Stimulated activated CD8-positive, alpha-beta memory T cell treated with anti-CD3 and anti-CD28 coated beads, Interleukin-2, amount 100 ng/mL, for 48 hours (primary cell): ENCODE measurements at regions not wholly inside any gene's neighbourhood (a gene's known extent, or its start where the extent isn't known, plus 50 kb on each side); places are given as distances from the start of the nearest gene placed in this dataset.

ENCODE experiments used
- DNase-seq, 2 donors: peaks; one replicate each; pipeline ENCODE4 v3.0.0-alpha.2; 2020; ENCODE audit warnings: low read depth in 2 of 2

DNA sequence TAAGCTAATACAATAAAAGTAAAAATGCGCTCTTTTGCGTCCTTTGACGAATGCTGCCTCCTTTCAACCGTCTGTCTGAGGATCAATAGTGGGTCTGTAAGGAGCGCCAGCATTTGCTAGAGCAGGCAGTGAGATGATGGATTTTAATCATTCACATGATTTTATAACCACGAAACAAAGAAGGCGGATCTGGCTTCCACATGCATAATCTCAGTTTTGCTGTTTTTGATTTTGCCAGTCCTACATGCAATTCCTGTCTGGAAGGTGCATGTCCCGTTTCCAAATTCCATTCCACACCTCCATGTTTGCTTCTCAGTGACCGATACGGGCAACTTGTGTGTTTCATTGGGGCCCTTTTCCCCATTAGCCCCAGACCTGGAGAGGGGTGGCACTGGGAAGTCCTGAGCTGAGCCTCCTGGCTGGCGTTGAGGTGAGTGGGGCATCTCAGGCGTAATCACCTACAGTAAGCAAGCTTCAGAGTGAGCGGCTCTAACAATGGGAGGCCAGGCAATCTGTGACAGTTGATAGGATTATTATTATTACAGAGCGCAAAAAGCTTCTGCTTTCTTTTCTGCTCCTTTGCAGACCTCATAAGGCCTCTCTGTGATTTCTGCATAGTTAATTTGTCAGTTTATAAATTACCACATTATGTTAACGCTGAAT lies 405.4 kb downstream of the ZSWIM6 start:
- no peak for DNase-seq

DNA sequence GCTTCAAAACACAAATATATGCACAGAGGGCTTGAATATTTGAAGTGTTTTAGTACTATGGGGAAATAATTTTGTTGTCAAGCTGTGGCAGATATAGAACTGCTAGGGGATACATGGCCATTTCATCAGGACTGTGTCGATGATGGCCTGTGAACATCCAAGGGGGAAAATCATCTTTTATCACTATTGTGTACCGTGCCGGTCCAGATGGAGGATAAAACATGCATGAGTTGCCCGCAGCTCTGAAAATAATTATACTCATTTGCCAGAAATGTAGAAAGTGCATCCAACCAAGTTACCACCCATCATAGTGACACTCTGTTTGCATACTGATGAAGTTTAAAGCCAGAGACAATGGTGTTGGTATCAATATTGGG lies 405.9 kb downstream of the ZSWIM6 start:
- DNase-seq = no peak

DNA sequence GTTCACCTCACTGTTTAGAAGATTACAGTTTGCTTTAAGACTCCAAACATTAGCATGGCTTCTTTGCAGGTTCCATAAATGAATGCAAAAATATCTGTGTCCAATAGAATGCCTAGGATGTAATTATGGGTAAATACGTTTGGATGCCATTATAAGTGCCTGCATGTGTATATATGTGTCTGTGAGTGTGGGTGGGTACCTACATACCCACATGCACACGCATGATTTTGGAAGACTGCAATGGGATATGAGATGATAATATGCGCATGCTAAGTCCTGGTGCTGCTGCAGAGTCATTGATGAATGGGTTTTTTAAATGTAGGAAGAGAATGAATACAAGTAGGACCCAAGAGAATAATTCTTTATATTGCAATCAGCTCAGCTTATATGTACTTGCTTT lies 406.4 kb downstream of the ZSWIM6 start:
- no peak for DNase-seq

DNA sequence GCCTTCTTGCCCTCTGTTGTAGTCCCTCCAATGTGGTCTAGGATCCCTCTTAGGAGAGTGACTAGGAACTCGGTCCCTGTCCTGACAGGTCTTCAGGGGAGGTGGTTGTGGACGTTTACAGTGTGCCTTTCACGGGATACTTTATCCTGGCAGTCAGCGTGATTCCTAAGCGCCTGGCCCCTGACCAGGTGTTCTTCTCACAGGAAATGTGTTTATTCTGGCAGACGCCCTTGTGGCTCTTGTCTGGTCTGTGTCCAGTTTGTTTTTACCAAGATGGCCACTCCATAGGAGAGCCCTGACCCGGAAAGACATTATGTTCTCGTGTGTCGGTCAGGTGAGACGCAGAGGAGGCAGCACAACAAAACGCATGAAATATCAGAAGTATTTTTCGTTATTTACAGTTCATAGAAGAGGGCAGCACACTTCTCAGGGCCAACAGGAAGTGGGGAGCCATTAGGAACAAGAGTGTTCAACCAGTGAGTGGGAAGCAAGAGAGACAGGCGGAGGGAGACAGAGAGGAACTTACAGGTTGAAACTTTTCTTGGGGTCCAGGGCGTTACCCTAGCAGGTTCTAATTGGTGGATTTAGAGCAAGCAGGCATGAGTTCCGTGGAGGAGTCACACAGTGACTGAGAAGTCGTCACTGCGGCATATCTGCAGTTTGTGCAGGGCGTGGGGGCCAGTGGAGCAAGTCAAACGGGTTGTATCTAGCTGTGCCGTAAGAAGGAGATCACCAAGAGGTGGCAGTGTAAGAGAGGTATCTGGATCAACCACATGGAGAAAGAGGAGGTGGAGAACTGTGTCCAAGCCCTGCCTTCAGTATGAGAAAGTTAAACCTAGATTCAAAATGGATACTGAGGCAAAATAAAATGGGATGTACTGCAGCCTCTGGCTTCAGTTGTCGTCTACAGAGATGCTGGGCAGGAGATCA lies 412.9 kb downstream of the ZSWIM6 start:
- no peak for DNase-seq

DNA sequence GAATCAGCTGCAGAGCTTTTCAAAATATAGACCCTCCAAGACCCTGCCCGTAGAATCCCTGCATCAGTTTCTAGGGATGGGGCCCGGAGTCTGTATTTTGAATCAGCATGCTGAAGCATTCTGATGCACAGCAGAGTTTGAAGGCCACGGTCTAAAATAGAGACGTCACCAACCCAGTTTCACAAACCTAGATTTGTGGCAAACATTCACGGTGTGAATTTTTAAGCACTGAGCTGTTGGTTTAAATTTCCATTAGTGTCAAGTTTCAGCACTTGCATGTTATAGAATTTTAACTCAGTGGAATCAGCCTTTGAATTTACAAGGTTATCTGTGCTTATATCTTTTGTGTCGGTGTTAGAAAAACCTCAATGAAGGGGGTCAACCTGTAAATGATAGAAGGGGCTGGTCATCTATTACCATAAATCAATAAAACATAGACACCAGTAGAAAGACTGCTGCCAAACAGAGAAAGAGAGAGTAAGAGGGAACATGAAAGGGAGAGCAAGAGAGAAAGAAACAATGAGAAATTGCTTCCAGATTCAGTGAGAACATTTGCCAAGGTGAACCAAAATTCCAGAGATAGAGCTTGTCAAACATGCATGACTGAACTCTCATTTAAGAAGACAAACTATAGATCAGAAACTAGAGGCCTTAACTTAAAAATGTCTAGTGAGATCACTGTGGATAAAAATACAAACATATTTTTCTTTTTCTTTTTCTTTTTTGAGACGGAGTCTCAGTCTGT lies 414.9 kb downstream of the ZSWIM6 start:
- no peak for DNase-seq

DNA sequence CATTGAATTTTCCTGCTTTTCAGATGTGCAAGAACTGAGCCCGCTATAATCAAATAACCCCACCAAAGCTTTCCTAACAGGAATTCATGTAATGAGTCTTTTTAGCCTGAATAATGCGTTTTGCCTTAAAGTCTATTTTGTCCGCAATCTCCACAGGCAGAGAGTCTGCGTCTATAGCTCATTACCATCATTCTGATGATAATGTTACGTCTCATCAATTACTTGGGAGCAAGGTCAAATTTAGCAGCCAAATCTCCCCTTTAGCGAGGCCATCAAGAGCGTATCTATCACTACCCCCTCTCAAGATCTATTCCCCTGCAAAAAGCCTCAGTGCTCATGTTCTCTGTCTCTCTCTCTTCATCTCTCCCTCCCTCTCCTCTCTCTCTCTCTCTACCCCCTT lies 416.1 kb downstream of the ZSWIM6 start:
- DNase-seq = no peak

DNA sequence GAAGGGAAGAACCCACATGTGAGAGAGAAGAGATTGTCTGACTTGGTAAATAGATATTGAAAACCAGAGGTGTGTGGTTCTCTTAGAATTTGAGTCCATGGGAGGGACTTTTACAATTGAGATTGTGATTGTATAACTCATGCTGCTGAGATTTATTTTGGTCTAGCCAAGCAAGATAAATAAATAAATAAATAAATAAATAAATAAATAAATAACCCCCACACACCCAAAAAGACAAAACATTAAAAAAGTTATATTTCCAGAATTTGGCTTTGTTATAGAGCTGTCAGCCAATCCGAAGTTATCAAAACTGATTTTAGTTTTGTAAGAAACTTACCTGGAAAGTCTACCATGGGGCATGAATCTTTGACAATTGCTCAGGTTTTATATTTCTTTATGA lies 416.6 kb downstream of the ZSWIM6 start:
- no peak for DNase-seq

DNA sequence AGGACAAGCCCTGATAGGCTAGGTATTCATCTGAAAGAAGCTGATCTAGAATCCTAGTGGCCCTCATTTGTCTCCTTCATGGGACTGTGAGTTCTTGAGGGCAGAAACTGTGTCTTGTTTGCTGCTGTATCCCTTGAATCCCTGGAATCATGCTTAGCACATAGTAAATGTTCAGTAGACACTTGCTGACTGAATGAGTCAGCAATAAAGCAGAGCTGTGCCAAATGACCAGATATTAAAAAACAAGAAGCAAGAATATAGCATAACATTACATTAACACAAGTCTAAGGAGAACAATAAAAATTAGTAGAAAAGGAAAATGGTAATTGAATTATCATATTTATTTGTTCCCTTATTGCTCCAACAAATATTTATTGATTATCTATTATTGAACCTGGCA lies 420.5 kb downstream of the ZSWIM6 start:
- no peak for DNase-seq

DNA sequence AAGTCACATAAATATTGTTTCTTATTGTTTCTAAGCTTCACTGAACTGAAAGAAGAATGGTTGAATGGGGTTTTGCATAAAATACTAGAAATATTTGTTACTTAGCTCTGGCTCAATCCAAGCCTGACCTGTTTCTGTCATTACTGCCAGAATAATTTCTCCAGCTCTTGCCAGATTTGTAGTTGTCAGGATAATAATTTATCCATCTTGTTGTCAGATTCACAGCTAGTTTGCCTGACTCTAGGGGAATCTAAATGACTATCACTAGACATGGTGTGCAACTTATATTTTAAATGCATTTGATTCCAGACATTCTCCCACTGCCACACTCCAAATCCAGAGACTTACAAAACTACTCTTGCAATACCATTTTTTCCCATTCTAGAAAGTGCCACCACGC lies 422.7 kb downstream of the ZSWIM6 start:
- no peak for DNase-seq

DNA sequence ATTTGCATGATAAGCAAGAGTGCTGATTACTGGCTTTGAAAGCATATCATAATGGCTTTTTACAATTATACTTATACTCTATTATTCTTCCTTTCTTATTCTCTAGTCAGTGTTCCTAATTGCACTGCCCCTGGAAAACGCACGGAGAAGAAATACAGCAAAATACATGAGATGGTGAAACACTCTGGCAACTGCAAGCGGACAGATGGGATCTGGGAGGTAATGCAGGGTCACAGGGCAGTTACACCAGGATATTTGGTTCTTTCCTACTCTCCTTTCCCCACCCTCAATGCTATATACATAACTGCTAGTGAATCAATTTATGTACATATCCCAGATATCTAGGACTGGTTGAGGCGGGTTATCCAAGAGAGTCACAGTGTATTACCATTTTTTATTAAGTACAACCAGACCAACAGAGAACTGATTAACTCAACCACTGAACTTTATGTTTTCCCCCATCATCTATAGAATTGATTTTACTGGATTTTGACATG lies 423.7 kb downstream of the ZSWIM6 start:
- no peak for DNase-seq

DNA sequence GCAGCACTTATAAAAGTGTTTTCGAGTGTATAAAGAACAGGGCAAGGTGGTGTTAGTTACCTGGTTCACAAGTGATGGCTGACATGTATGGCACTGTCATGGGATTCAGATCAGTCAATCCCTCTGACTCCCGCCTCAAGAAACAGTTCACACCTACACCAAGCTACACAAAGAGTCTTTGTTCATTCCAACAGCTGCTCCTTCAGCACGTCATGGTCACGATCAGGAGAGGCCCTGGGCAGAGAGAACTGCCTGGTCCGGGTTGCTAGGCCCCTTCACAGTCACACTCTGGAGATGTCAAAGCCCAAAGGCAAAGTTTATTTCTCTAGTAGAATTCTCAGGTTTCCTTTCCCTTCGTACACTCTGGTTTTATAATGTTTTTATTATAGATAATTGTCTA lies 426.7 kb downstream of the ZSWIM6 start:
- DNase-seq = no peak

DNA sequence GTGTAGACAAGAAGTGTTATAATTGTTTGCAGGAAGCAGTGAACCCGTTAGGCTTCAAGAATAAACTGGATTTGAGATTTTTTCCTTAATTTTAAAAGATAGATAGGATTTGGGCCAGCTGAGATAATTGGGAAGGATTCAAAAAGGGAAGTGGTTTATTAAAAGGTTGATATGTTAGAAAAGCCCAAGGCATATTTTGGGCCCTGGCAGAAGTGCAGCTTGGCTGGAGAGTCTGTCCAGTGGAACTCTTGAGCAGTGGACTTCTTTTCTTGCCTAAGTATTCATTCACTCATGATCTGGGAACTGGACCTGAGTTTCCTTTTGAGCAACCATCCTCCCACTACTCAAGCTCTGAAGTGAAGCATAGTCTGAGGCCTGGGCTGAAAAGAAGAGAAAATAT lies 433.4 kb downstream of the ZSWIM6 start:
- DNase-seq = no peak

DNA sequence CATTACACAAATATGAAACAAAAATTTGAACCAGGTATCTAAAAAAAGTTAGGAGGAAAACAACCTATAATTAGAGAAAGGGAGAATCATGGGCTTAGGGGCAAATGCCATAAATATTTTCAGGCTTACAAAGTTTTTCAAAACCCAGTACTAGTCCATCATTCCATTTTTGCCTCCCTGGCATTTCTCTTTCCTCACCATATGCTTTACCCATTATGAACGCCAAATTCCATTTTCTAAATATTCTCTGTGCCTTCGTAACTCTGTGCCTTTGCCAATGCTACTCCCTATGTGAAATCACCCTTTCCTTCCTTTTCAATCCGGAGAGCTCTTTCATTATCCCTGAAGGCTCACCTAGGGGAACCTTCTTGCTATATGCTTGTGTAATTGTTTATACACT lies 434.1 kb downstream of the ZSWIM6 start:
- no peak for DNase-seq

DNA sequence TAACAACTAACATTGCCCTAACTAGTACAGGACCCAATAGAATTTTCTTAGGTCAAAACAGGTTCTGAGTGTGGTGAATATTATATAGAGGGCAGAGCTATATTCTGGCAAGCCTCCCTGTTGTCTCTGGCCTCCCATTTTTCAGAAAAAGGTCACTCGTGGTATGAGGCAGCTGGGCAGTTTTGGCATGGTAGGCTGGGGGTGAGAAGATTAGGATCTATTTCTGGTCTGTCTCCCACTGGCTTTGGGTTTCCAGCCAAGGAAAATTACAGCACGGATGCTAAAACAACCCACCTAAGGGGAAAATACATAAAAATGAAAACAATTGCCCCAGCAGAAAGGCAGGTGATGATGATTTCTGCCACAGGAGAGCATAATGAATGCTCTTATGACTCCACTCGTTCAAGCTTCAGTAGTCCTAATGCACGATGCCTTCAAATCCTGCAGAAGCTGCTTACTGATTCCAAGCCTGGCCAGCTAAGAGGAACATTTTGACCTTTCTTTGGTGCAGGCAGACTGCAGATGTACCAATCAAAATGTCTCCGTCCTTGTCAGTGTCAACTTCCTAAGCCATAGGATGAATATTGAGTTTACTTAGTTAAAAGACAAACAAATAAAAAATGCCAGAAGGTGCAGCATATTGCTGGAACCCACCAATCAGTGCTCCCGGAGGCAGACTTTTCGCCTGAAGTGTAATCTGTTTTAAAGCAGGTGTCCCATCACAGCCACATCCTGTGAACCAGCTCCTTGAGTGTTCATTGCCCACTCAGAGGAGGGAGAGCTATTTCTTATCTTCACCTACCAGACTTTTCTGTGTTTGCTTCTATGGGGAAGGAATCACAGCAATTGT lies 435.4 kb downstream of the ZSWIM6 start:
- no peak for DNase-seq

DNA sequence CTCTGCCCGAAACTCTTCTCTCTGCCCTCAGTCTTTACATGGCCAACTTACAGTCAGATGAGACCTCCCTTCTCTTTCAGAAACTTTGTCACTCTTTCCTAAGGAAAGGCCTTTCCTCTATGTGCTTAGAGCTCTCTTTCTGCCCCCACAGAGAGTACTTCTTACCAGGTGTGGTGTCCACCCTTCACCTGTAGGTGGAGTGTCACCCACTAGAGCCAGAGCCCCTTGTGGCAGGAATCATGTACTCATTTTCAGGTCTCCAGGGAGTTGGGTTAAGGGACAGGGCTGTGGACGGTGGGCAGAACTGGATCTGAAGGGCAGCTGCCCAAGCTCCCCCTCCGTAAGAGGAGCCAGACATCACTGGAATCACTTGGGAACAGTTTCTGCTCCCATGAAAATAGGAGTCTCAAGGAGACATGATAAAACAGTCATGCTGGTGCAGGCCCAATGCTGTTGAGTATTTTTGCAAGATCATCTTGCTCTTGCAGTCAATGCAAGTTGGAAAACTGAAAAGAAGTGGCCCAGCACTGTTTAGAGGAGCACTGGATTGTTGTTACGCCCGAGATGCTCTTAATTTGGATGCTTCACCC lies 436.7 kb downstream of the ZSWIM6 start:
- no peak for DNase-seq

DNA sequence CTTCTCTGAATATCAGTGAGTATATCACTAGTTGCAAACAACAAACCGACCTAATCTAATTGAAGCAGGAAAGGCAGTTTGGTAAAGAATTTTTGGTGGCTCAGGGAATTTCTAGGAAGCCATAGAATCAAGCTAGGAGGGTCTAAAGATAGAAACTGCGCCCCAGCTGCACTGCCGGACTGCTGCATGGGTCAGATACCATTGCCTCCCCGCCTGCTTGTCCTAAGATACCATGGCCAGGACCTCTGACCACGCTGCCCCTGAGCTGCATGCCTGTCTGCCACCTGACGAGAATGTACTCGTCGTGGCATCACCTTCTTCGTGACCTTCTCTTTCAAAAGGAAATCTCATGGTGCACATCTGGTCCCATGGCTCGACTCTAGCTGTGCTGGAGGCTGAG lies 439.0 kb downstream of the ZSWIM6 start:
- DNase-seq = no peak

DNA sequence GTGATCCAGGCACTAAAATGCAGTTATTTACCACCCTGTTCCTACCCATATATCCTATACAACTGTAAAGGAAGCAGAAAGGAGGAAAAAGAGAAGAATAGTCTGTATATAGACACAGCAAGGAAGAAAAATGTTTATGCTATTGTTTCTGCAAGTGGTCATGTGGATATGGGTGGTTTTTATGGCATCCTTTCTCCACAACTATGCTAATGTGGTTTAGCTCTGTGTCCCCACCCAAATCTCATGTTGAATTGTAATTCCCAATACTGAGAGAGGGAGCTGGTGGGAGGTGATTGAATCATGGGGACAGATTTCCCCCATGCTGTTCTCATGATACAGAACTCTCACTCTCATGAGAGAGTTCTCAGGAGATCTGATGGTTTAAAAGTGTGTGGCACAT lies 439.8 kb downstream of the ZSWIM6 start:
- no peak for DNase-seq

DNA sequence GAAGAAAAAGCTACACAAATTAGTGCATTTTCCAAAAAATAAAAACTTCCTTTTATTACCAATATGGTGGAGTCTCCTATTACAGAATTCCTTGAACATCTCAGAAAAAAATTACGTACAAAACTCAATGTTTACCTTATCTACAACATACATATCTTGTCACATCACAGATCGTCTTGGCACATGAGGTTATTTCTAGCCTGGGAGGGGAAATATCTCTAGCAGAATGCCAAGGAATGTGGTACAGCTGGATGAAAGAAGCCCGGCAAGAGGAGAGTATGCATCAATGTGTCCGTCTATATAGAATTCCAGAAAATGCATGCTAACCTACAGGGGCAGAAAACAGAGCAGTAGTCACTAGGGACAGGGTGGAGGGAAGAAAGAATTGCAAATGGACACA lies 443.8 kb downstream of the ZSWIM6 start:
- no peak for DNase-seq

DNA sequence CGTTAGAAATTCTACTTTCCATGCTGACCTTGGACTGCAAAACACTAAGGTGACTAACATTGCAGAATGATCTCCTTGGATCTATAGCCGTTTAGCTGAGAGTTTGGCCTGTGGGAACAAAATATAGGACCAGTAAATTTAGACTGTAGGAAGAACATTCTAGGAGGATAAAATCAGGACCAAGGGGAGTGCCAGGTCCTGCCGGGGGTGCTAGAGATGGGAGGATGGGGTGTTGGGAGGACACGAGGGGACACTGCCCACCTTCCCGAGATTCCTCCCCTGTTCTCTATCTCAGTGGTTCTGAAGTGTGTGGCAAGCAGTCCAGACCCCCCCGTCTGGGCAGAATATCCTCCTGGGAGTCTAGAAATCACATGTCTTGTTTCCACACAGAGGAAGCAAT lies 445.2 kb downstream of the ZSWIM6 start:
- no peak for DNase-seq

DNA sequence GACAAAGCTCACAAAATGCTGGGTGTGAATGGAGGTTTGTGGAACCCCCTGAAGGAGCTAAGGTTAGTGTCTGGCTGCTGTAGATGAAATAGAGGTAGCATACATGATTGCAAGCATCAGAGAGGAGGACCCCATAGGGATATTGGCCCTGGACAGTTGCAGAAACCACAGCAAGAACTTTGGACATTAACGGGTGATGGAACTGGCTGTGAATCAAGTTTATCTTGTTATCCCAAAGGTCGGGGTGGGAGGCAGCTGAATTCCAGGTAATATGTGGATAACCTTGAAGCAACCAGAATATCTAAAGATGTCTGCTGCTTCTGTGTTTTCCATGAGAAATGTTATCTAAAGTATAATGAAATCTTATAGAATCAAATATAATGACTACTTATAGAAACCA lies 447.7 kb downstream of the ZSWIM6 start:
- DNase-seq = no peak

DNA sequence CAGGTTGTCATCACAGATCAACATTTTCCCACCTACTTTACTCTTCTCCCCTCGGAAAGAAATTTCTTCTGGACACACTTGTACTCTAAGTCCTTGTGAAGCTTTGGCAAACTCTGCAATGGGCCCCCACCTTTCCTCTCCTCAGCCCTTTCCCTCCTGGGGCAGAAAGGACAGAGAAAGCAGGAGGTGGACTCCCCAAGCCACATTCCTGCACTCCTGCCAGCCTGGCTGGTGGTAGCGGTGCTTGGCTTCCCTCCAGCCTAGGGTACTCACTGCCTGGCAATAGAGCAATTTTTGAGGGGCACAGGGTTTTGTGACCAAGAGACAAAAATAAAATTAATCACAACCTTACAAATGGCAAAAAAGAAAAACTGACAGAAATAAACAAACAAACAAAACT lies 451.4 kb downstream of the ZSWIM6 start:
- DNase-seq = no peak
